Fibroblast of skin of right quadriceps (primary cell): ENCODE measurements at regions not wholly inside any gene's neighbourhood (a gene's known extent, or its start where the extent isn't known, plus 50 kb on each side); places are given as distances from the start of the nearest gene placed in this dataset.
"Not testable (repeated sequence)": the region's sequence is repeated elsewhere in the genome, so short reads cannot be mapped to it uniquely, and the experiment has no call there.

ENCODE experiments used
- DNase-seq: peaks from one replicate; pipeline ENCODE4 v3.0.0-alpha.2; 2013

DNA sequence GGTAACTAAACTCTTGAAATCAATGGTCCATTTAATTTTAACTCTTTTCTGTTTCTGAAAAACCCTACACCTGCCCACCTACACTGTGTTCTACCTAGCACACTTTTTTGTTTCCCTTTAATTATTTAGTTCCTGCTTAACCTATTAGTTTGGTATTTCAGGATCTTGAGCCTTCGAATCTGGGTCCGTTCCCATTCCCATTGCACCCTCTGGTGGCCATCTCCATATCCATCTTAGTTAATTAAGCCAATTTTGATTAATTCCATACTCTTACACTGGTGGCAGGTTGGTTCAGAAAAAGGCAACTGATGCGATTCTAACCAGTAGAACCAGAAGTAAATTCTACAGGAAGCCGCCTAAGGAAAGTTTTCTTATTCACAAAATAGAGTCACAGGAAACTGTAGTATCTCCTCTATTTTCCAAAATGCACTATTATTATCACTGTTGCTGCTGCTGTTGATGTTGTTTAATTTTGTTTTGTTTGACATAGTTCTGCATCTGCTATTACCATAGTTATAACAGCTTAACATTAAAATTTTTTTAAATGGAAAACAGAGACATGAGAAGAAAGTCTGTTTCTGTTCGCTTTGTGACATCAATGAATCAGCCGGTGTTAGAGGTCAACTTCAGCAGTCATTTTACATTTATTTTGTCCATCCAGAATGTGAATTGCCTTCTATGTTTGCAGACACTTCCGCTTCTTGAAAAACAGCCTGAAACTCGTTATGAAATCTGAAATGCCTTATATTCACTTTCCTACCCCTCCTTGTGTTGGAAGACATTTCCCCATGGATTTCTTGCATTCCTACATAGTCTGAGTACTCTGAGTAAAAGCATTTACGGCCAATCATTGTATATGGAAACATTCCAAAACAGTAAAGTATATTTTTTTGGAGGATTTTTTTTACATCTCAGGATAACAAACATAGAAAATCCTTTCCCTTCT is 115.5 kb upstream of the NCAM2 start:
- DNase-seq: peak; percentile 87

- DNase-seq: peak; percentile 72
These were observed 114.8 kb upstream of the NCAM2 start for GRCh38 chr21:20883408-20883800.

DNA sequence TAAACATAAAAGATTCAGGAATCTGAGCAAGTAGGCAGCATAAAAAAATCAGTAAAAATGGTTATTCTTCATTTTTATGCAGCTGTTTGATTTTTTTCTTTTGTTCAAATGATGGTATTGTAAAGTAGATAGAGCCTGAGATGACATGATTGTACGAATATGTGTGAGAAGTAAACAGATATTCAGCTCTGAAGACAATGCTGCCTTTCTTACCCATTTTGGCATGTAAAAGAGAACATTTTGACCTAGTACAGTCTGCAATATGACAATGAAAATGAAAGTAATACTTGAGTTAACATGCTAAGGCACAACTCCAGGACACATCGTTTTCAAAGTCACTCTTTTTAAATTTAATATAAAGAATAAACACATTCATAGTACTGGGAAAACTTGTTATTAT is 95.7 kb upstream of the NCAM2 start:
- no peak for DNase-seq

GRCh38 chr21:20902998-20903397 is 95.2 kb upstream of the NCAM2 start:
- DNase-seq: no peak

DNA sequence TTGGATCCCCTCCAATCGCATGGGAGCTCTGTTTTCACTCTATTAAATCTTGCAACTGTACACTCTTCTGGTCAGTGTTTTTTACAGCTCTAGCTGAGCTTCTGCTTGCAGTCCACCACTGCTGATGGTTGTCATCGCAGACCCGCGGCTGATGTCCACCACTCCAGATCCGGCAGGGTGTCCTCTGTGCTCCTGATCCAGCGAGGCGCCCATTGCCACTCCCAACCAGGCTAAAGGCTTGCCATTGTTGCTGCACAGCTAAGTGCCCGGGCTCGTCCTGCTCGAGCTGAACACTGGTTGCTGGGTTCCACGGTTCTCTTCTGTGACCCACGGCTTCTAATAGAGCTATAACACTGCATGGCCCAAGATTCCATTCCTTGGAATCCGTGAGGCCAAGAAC is 70.7 kb upstream of the NCAM2 start:
- DNase-seq: not testable (repeated sequence)

DNA sequence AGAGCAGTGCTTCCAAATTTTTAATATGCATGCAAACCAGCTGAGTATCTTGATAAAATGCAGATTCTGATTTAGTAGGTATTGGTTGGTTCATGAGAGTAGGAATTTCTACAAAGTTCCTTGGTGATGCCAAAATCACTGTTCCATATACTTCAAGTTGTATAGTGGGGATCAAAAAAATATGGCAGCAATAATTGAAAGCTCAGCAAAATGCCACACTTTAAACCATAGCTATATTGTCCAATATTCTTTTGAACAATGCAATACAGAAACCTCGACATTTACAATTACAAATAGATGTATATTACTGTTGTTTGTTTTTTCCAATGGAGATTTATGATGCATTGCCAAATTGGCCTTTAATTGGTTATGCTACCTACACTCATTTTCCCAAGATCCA is 55.7 kb upstream of the NCAM2 start:
- DNase-seq: no peak

GRCh38 chr21:20943561-20943997 is 54.6 kb upstream of the NCAM2 start:
- DNase-seq: peak; percentile 1

DNA sequence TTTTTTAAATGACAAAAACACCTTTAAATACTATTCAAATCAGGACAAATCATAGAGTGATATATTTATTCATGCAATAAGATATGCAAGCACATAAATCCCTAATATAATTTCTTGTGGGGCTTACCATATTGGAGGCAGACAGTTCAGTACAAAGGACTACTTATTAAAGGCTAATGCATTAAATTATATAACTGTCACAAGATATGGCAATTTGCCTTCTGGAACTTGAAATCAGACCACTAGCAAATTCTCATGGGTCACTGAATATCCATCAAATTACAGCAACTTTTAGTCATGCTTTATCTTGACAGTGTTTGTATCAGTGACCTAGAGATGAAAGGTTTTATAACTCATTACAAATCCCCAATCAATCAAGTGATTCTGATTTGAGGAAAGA is 54.1 kb upstream of the NCAM2 start:
- no peak for DNase-seq

GRCh38 chr21:20946701-20947100 is 51.5 kb upstream of the NCAM2 start:
- no peak for DNase-seq
